Endothelial cell (in vitro differentiated cells): ENCODE measurements at regions not wholly inside any gene's neighbourhood (a gene's known extent, or its start where the extent isn't known, plus 50 kb on each side); places are given as distances from the start of the nearest gene placed in this dataset.

Experiments
- DNase-seq: peaks from one replicate; pipeline ENCODE4 v3.0.0; 2021; ENCODE audit warnings: low spot score
- H3K27ac Mint-ChIP-seq: one replicate; pipeline ENCODE4 v1.8.0; 2021; ENCODE audit warnings: mixed read lengths, inconsistent platforms; ENCODE audit not compliant: unreplicated experiment
- H3K27me3 Mint-ChIP-seq: one replicate; pipeline ENCODE4 v1.8.0; 2021; ENCODE audit warnings: mild to moderate bottlenecking, moderate library complexity, mixed read lengths, inconsistent platforms; ENCODE audit not compliant: unreplicated experiment
- H3K36me3 Mint-ChIP-seq: one replicate; pipeline ENCODE4 v1.8.0; 2021; ENCODE audit warnings: mild to moderate bottlenecking, low read depth, mixed read lengths, inconsistent platforms; ENCODE audit not compliant: unreplicated experiment
- H3K4me1 Mint-ChIP-seq: one replicate; pipeline ENCODE4 v1.8.0; 2021; ENCODE audit warnings: mild to moderate bottlenecking, mixed read lengths, inconsistent platforms; ENCODE audit not compliant: unreplicated experiment
- H3K4me3 Mint-ChIP-seq: one replicate; pipeline ENCODE4 v1.8.0; 2021; ENCODE audit warnings: mild to moderate bottlenecking, mixed read lengths, inconsistent platforms; ENCODE audit not compliant: unreplicated experiment
- H3K9me3 Mint-ChIP-seq: one replicate; pipeline ENCODE4 v1.8.0; 2021; ENCODE audit warnings: mixed read lengths, inconsistent platforms; ENCODE audit not compliant: unreplicated experiment
- TF ChIP-seq, protein P1 (sequence below): fragments of 200-600 bp; sonication (generic); IDR thresholded peaks from one replicate; pipeline ENCODE4 v1.5.0; 2021; ENCODE audit warnings: antibody characterized with exemption; ENCODE audit not compliant: unreplicated experiment

DNA sequence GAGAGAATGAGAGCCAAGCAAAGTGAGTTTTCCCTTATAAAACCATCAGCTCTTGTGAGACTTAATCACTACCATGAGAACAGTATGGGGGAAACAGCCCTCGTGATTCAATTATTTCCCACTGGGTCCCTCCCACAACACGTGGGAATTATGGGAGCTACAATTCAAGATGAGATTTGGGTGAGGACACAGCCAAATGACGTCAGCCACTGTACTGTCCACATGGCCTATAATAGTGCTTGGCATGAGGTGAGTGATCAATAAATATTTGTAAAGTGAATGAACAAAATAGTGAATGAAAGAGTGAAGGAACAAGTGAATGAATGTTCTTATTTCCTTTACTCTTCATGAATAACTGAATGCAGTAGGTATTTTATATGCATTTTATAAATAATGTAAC is 199.1 kb upstream of the GOT2 start:
- TF ChIP-seq, protein P1, sequence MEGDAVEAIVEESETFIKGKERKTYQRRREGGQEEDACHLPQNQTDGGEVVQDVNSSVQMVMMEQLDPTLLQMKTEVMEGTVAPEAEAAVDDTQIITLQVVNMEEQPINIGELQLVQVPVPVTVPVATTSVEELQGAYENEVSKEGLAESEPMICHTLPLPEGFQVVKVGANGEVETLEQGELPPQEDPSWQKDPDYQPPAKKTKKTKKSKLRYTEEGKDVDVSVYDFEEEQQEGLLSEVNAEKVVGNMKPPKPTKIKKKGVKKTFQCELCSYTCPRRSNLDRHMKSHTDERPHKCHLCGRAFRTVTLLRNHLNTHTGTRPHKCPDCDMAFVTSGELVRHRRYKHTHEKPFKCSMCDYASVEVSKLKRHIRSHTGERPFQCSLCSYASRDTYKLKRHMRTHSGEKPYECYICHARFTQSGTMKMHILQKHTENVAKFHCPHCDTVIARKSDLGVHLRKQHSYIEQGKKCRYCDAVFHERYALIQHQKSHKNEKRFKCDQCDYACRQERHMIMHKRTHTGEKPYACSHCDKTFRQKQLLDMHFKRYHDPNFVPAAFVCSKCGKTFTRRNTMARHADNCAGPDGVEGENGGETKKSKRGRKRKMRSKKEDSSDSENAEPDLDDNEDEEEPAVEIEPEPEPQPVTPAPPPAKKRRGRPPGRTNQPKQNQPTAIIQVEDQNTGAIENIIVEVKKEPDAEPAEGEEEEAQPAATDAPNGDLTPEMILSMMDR, result no peak
- H3K27ac Mint-ChIP-seq, result no peak overlapping the region
- no peaks in the 10 kb centered on the region for H3K27me3 Mint-ChIP-seq
- no peaks in the 10 kb centered on the region for H3K36me3 Mint-ChIP-seq
- DNase-seq, result no peak
- peaks cover 3% of the 10 kb centered on the region for H3K4me1 Mint-ChIP-seq
- H3K4me3 Mint-ChIP-seq, result no peak overlapping the region
- H3K9me3 Mint-ChIP-seq, result no peaks in the 10 kb centered on the region

DNA sequence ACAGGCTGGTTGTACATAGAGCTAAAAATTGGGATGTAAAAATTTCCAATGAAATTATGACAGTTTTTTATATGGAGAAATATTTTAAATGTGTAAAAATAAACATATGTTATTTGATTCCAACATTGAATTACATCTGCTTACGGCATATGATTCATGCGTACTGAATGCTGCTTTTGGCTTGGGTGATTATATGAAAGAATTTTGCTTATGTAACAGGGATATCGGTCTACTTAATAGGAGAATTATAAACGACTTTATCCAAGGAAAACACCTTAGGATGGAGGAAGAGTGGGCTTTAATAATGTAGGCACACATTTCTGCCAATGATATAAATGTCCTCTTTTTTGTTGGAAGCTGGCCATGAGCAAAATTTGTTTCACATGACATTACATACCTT is 197.3 kb upstream of the GOT2 start:
- Mint-ChIP-seq H3K27me3 (no peaks in the 10 kb centered on the region), H3K9me3 (no peaks in the 10 kb centered on the region), H3K27ac (no peak overlapping the region), H3K4me3 (no peak overlapping the region), H3K36me3 (no peaks in the 10 kb centered on the region), H3K4me1 (peaks cover 3% of the 10 kb centered on the region)
- DNase-seq, result no peak
- TF ChIP-seq, protein P1, result no peak

DNA sequence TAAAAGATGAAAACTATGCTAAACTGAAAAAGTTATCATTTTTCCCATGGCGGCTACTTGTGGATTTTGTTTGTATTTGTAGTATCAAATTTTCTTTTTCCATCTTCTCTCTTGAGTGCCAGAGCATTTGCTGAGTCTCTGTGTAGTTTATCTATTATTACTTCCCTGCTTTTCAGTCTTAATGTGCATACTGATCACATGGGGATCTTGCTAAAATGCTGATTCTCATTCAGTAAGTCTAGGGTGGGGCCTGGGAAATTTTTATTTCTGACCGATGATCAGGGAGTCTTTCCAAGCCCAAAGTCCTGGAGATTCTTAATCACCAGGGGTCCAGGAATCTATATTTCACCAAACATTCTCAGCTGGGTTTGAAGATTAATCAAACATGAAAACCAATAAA is 189.0 kb upstream of the GOT2 start:
- no peaks in the 10 kb centered on the region for H3K4me1 Mint-ChIP-seq
- H3K27me3 Mint-ChIP-seq, result no peaks in the 10 kb centered on the region
- no peak overlapping the region for H3K4me3 Mint-ChIP-seq
- H3K9me3 Mint-ChIP-seq, result no peaks in the 10 kb centered on the region
- no peak for DNase-seq
- TF ChIP-seq, protein P1, result no peak
- H3K27ac Mint-ChIP-seq, result no peak overlapping the region
- no peaks in the 10 kb centered on the region for H3K36me3 Mint-ChIP-seq

DNA sequence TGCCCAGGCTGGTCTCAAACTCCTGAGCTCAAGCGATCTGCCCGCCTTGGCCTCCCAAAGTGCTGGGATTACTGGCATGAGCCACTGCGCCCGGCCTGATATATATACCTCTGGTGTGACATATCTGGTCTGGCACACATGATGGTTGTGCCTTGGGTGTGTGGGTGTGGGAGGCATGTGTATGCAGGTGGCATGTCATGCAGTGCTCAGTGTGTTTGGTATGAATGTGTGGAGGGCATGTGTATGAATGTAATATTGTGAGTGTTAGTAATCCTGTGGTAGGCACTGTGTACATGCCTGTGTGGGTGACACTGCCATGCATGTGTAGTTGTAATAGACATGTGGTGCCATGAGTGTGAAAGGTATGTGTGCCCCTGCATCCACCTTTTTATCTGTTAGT is 179.3 kb upstream of the GOT2 start:
- TF ChIP-seq, protein P1, result no peak
- Mint-ChIP-seq H3K4me1 (no peaks in the 10 kb centered on the region), H3K9me3 (no peaks in the 10 kb centered on the region), H3K4me3 (no peak overlapping the region), H3K36me3 (no peaks in the 10 kb centered on the region), H3K27me3 (peaks cover 1% of the 10 kb centered on the region), H3K27ac (no peak overlapping the region)
- DNase-seq, result no peak

DNA sequence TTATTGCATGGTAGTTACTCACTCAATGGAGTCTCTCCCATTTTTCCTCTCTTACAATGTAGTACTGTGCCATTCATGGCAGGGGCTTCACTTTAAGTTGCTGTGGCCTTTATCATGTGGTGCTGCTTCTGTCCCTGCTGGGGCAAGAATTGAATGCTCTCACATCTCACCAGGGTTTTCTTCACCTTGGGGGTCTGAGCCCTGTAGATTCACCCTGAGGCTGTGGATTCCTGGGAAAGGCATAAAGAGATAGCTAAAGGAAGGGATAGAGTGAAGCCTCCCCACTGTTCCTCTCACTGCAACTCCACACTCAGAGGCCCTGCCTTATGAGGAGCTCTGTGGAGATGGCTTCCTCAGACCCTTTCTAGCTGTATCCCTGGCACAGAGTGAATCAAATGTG is 178.5 kb upstream of the GOT2 start:
- Mint-ChIP-seq H3K27ac (no peak overlapping the region), H3K4me3 (no peak overlapping the region), H3K27me3 (peaks cover 1% of the 10 kb centered on the region), H3K9me3 (no peaks in the 10 kb centered on the region), H3K36me3 (no peaks in the 10 kb centered on the region), H3K4me1 (no peaks in the 10 kb centered on the region)
- DNase-seq, result no peak
- TF ChIP-seq, protein P1, result no peak
